ENCODE measurements at regions not wholly inside any gene's neighbourhood (a gene's known extent, or its start where the extent isn't known, plus 50 kb on each side); places are given as distances from the start of the nearest gene placed in this dataset.
A peak's percentile ranks its signal among the peaks of the same experiment; 100 is the strongest.
"Not testable (repeated sequence)": the region's sequence is repeated elsewhere in the genome, so short reads cannot be mapped to it uniquely, and the experiment has no call there.

GRCh38 chr15:70576696-70577095, 186.7 kb downstream of the UACA start:
- no peak for DNase-seq (ENCODE audit: low read depth, low spot score)

GRCh38 chr15:70576276-70576675, 187.1 kb downstream of the UACA start:
- no peak for DNase-seq (ENCODE audit: low read depth, low spot score)

GRCh38 chr15:70575231-70576226, 187.8 kb downstream of the UACA start:
- DNase-seq (ENCODE audit: low read depth, low spot score), result no peak

GRCh38 chr15:70574325-70574724, 189.0 kb downstream of the UACA start:
- DNase-seq (ENCODE audit: low read depth, low spot score), result not testable (repeated sequence)

- DNase-seq (ENCODE audit: low read depth, low spot score), result no peak
Measured at GRCh38 chr15:70573121-70573850, 190.1 kb downstream of the UACA start.

GRCh38 chr15:70569714-70570231, 193.6 kb downstream of the UACA start:
- no peak for DNase-seq (ENCODE audit: low read depth, low spot score)

- DNase-seq (ENCODE audit: low read depth, low spot score), result no peak
Measured at GRCh38 chr15:70569091-70569713, 194.2 kb downstream of the UACA start.

- DNase-seq (ENCODE audit: low read depth, low spot score), result no peak
Measured at GRCh38 chr15:70566989-70567388, 196.4 kb downstream of the UACA start.

- DNase-seq (ENCODE audit: low read depth, low spot score), result no peak
Measured at GRCh38 chr15:70566047-70566835, 197.1 kb downstream of the UACA start.

GRCh38 chr15:70563561-70564095, 199.7 kb downstream of the UACA start:
- DNase-seq (ENCODE audit: low read depth, low spot score), result no peak

GRCh38 chr15:70562906-70563305, 200.5 kb downstream of the UACA start:
- DNase-seq (ENCODE audit: low read depth, low spot score), result no peak

- DNase-seq (ENCODE audit: low read depth, low spot score), result no peak
Measured at GRCh38 chr15:70561885-70562284, 201.5 kb downstream of the UACA start.

- DNase-seq (ENCODE audit: low read depth, low spot score), result no peak
Measured at GRCh38 chr15:70560617-70561328, 202.6 kb downstream of the UACA start.

GRCh38 chr15:70559265-70560239, 203.8 kb downstream of the UACA start:
- peak; percentile 23 for DNase-seq (ENCODE audit: low read depth, low spot score)

- no peak for DNase-seq (ENCODE audit: low read depth, low spot score)
Measured at GRCh38 chr15:70558406-70559264, 204.7 kb downstream of the UACA start.

GRCh38 chr15:70557521-70558258, 205.7 kb downstream of the UACA start:
- DNase-seq (ENCODE audit: low read depth, low spot score), result no peak

GRCh38 chr15:70556779-70557178, 206.6 kb downstream of the UACA start:
- no peak for DNase-seq (ENCODE audit: low read depth, low spot score)

Measured in activated naive CD8-positive, alpha-beta T cell treated with anti-CD3 and anti-CD28 coated beads, Interleukin-2, amount 50 U/mL, for 16 hours (primary cell).